ENCODE measurements at regions not wholly inside any gene's neighbourhood (a gene's known extent, or its start where the extent isn't known, plus 50 kb on each side); places are given as distances from the start of the nearest gene placed in this dataset.

GRCh38 chr2:158902005-158902398 is 66.4 kb upstream of the TANC1 start:
- intact Hi-C loops (cut with DNase I): loop anchor here (5.0 to 10.0 kb wide), 2 partner anchors 215 to 283 kb away; no protein-coding TSS in a partner anchor
- Histone ChIP-seq H3K27ac (ENCODE audit: low read depth in 1 of 2, low read length in 2 of 2) (no peak overlapping the region), H3K4me1 (ENCODE audit: control insufficient read depth in 1 of 2, insufficient read depth in 2 of 2, low read length in 2 of 2) (no peaks in the 10 kb centered on the region), H3K4me3 (ENCODE audit: low read length in 2 of 2) (no peak overlapping the region), H3K36me3 (ENCODE audit: control insufficient read depth in 1 of 2, insufficient read depth in 2 of 2, low read length in 1 of 2) (no peaks in the 10 kb centered on the region), H3K9me3 (ENCODE audit: control insufficient read depth, low read length) (no peaks in the 10 kb centered on the region), H3K27me3 (ENCODE audit: control insufficient read depth in 1 of 2, insufficient read depth in 2 of 2, low read length in 1 of 2) (no peaks in the 10 kb centered on the region)
- no peak for DNase-seq
- WGBS, 2 donors: 84% methylated on average over 2 of the region's 2 CpGs
- ATAC-seq (ENCODE audit: low FRiP score): no peak

GRCh38 chr2:158903711-158904405 is 64.6 kb upstream of the TANC1 start:
- ATAC-seq (ENCODE audit: low FRiP score) (no peak), DNase-seq (no peak)
- H3K27me3 ChIP-seq (ENCODE audit: control insufficient read depth in 1 of 2, insufficient read depth in 2 of 2, low read length in 1 of 2): no peaks in the 10 kb centered on the region
- no peak overlapping the region for H3K4me3 ChIP-seq (ENCODE audit: low read length in 2 of 2)
- no peaks in the 10 kb centered on the region for H3K36me3 ChIP-seq (ENCODE audit: control insufficient read depth in 1 of 2, insufficient read depth in 2 of 2, low read length in 1 of 2)
- intact Hi-C loops (cut with DNase I): loop anchor here (5.0 to 10.0 kb wide), 2 partner anchors 213 to 281 kb away; no protein-coding TSS in a partner anchor
- no peak overlapping the region for H3K27ac ChIP-seq (ENCODE audit: low read depth in 1 of 2, low read length in 2 of 2)
- WGBS, 2 donors: 60 to 71% methylated on average over 2 of the region's 2 CpGs
- H3K4me1 ChIP-seq (ENCODE audit: control insufficient read depth in 1 of 2, insufficient read depth in 2 of 2, low read length in 2 of 2): no peaks in the 10 kb centered on the region
- H3K9me3 ChIP-seq (ENCODE audit: control insufficient read depth, low read length): no peaks in the 10 kb centered on the region

- H3K27me3 ChIP-seq (ENCODE audit: control insufficient read depth in 1 of 2, insufficient read depth in 2 of 2, low read length in 1 of 2): no peaks in the 10 kb centered on the region
- H3K36me3 ChIP-seq (ENCODE audit: control insufficient read depth in 1 of 2, insufficient read depth in 2 of 2, low read length in 1 of 2): no peaks in the 10 kb centered on the region
- no peak for ATAC-seq (ENCODE audit: low FRiP score)
- H3K4me3 ChIP-seq (ENCODE audit: low read length in 2 of 2): no peak overlapping the region
- no peaks in the 10 kb centered on the region for H3K4me1 ChIP-seq (ENCODE audit: control insufficient read depth in 1 of 2, insufficient read depth in 2 of 2, low read length in 2 of 2)
- no peak for DNase-seq
- WGBS, 2 donors: 93 to 96% methylated on average over 1 of the region's 1 CpG
- no peak overlapping the region for H3K27ac ChIP-seq (ENCODE audit: low read depth in 1 of 2, low read length in 2 of 2)
- H3K9me3 ChIP-seq (ENCODE audit: control insufficient read depth, low read length): no peaks in the 10 kb centered on the region
- intact Hi-C loops (cut with DNase I): loop anchor here (5.0 to 10.0 kb wide), 2 partner anchors 213 to 280 kb away; no protein-coding TSS in a partner anchor
Observed at GRCh38 chr2:158904627-158905177, 63.7 kb upstream of the TANC1 start.

- ATAC-seq (ENCODE audit: low FRiP score): no peak
- H3K27me3 ChIP-seq (ENCODE audit: control insufficient read depth in 1 of 2, insufficient read depth in 2 of 2, low read length in 1 of 2): no peaks in the 10 kb centered on the region
- no peaks in the 10 kb centered on the region for H3K9me3 ChIP-seq (ENCODE audit: control insufficient read depth, low read length)
- H3K36me3 ChIP-seq (ENCODE audit: control insufficient read depth in 1 of 2, insufficient read depth in 2 of 2, low read length in 1 of 2): no peaks in the 10 kb centered on the region
- H3K4me3 ChIP-seq (ENCODE audit: low read length in 2 of 2): no peak overlapping the region
- intact Hi-C loops (cut with DNase I): loop anchor here in 1 of 2 donors (10.0 kb wide), 1 partner anchor 279 kb away; no protein-coding TSS in a partner anchor
- DNase-seq: no peak
- no peaks in the 10 kb centered on the region for H3K4me1 ChIP-seq (ENCODE audit: control insufficient read depth in 1 of 2, insufficient read depth in 2 of 2, low read length in 2 of 2)
- no peak overlapping the region for H3K27ac ChIP-seq (ENCODE audit: low read depth in 1 of 2, low read length in 2 of 2)
- 95 to 99% methylated on average over 3 of the region's 3 CpGs for WGBS, 2 donors
Observed at GRCh38 chr2:158905341-158905740, 63.1 kb upstream of the TANC1 start.

- H3K27ac ChIP-seq (ENCODE audit: low read depth in 1 of 2, low read length in 2 of 2): no peak overlapping the region
- DNase-seq: no peak
- WGBS, 2 donors: 20 to 28% methylated on average over 4 of the region's 4 CpGs
- no peak for ATAC-seq (ENCODE audit: low FRiP score)
- intact Hi-C loops (cut with DNase I): loop anchor here in 1 of 2 donors (10.0 kb wide), 1 partner anchor 279 kb away; no protein-coding TSS in a partner anchor
- H3K4me3 ChIP-seq (ENCODE audit: low read length in 2 of 2): no peak overlapping the region
- no peaks in the 10 kb centered on the region for H3K36me3 ChIP-seq (ENCODE audit: control insufficient read depth in 1 of 2, insufficient read depth in 2 of 2, low read length in 1 of 2)
- no peaks in the 10 kb centered on the region for H3K9me3 ChIP-seq (ENCODE audit: control insufficient read depth, low read length)
- no peaks in the 10 kb centered on the region for H3K27me3 ChIP-seq (ENCODE audit: control insufficient read depth in 1 of 2, insufficient read depth in 2 of 2, low read length in 1 of 2)
- H3K4me1 ChIP-seq (ENCODE audit: control insufficient read depth in 1 of 2, insufficient read depth in 2 of 2, low read length in 2 of 2): no peaks in the 10 kb centered on the region
Observed at GRCh38 chr2:158905784-158906183, 62.7 kb upstream of the TANC1 start.

GRCh38 chr2:158907926-158908456 is 60.4 kb upstream of the TANC1 start:
- no peak overlapping the region for H3K27ac ChIP-seq (ENCODE audit: low read depth in 1 of 2, low read length in 2 of 2)
- ATAC-seq (ENCODE audit: low FRiP score) (no peak), DNase-seq (no peak)
- no peaks in the 10 kb centered on the region for H3K9me3 ChIP-seq (ENCODE audit: control insufficient read depth, low read length)
- intact Hi-C loops (cut with DNase I): loop anchor here in 1 of 2 donors (10.0 kb wide), 1 partner anchor 277 kb away; no protein-coding TSS in a partner anchor
- H3K27me3 ChIP-seq (ENCODE audit: control insufficient read depth in 1 of 2, insufficient read depth in 2 of 2, low read length in 1 of 2): no peaks in the 10 kb centered on the region
- no peaks in the 10 kb centered on the region for H3K36me3 ChIP-seq (ENCODE audit: control insufficient read depth in 1 of 2, insufficient read depth in 2 of 2, low read length in 1 of 2)
- H3K4me1 ChIP-seq (ENCODE audit: control insufficient read depth in 1 of 2, insufficient read depth in 2 of 2, low read length in 2 of 2): no peaks in the 10 kb centered on the region
- H3K4me3 ChIP-seq (ENCODE audit: low read length in 2 of 2): no peak overlapping the region
- WGBS, 2 donors: 92% methylated on average over 2 of the region's 2 CpGs

GRCh38 chr2:158912112-158912511 is 56.3 kb upstream of the TANC1 start:
- H3K36me3 ChIP-seq (ENCODE audit: control insufficient read depth in 1 of 2, insufficient read depth in 2 of 2, low read length in 1 of 2): no peaks in the 10 kb centered on the region
- no peak for ATAC-seq (ENCODE audit: low FRiP score)
- WGBS, 2 donors: 32 to 35% methylated on average over 4 of the region's 4 CpGs
- H3K27ac ChIP-seq (ENCODE audit: low read depth in 1 of 2, low read length in 2 of 2): no peak overlapping the region
- intact Hi-C loops (cut with DNase I): no loop called here
- no peaks in the 10 kb centered on the region for H3K27me3 ChIP-seq (ENCODE audit: control insufficient read depth in 1 of 2, insufficient read depth in 2 of 2, low read length in 1 of 2)
- H3K4me1 ChIP-seq (ENCODE audit: control insufficient read depth in 1 of 2, insufficient read depth in 2 of 2, low read length in 2 of 2): no peaks in the 10 kb centered on the region
- no peak overlapping the region for H3K4me3 ChIP-seq (ENCODE audit: low read length in 2 of 2)
- DNase-seq: no peak
- no peaks in the 10 kb centered on the region for H3K9me3 ChIP-seq (ENCODE audit: control insufficient read depth, low read length)

- Histone ChIP-seq H3K4me3 (ENCODE audit: low read length in 2 of 2) (no peak overlapping the region), H3K4me1 (ENCODE audit: control insufficient read depth in 1 of 2, insufficient read depth in 2 of 2, low read length in 2 of 2) (no peaks in the 10 kb centered on the region), H3K27ac (ENCODE audit: low read depth in 1 of 2, low read length in 2 of 2) (no peak overlapping the region), H3K9me3 (ENCODE audit: control insufficient read depth, low read length) (no peaks in the 10 kb centered on the region), H3K36me3 (ENCODE audit: control insufficient read depth in 1 of 2, insufficient read depth in 2 of 2, low read length in 1 of 2) (no peaks in the 10 kb centered on the region), H3K27me3 (ENCODE audit: control insufficient read depth in 1 of 2, insufficient read depth in 2 of 2, low read length in 1 of 2) (no peaks in the 10 kb centered on the region)
- WGBS, 2 donors: 82 to 88% methylated on average over 1 of the region's 1 CpG
- no peak for DNase-seq
- intact Hi-C loops (cut with DNase I): no loop called here
- no peak for ATAC-seq (ENCODE audit: low FRiP score)
Observed at GRCh38 chr2:158912765-158913164, 55.7 kb upstream of the TANC1 start.

- Histone ChIP-seq H3K4me1 (ENCODE audit: control insufficient read depth in 1 of 2, insufficient read depth in 2 of 2, low read length in 2 of 2) (no peaks in the 10 kb centered on the region), H3K4me3 (ENCODE audit: low read length in 2 of 2) (no peak overlapping the region), H3K9me3 (ENCODE audit: control insufficient read depth, low read length) (no peaks in the 10 kb centered on the region), H3K36me3 (ENCODE audit: control insufficient read depth in 1 of 2, insufficient read depth in 2 of 2, low read length in 1 of 2) (no peaks in the 10 kb centered on the region), H3K27ac (ENCODE audit: low read depth in 1 of 2, low read length in 2 of 2) (no peak overlapping the region), H3K27me3 (ENCODE audit: control insufficient read depth in 1 of 2, insufficient read depth in 2 of 2, low read length in 1 of 2) (no peaks in the 10 kb centered on the region)
- DNase-seq (no peak), ATAC-seq (ENCODE audit: low FRiP score) (no peak)
- intact Hi-C loops (cut with DNase I): no loop called here
Observed at GRCh38 chr2:158914066-158914465, 54.4 kb upstream of the TANC1 start.

Data from aorta (tissue), 5 donors.